SK-N-SH (cell line): ENCODE measurements at regions not wholly inside any gene's neighbourhood (a gene's known extent, or its start where the extent isn't known, plus 50 kb on each side); places are given as distances from the start of the nearest gene placed in this dataset.
"Not testable (repeated sequence)": the region's sequence is repeated elsewhere in the genome, so short reads cannot be mapped to it uniquely, and the experiment has no call there.

Experiments
- CTCF ChIA-PET: fragments of 300-600, 350-600 bp; formaldehyde crosslinking; extraction: SDS; loops from one replicate; lab custom pipeline; 2021; lab: Yijun Ruan, JAX
- POLR2A ChIA-PET: fragments of 350-600 bp; sonication (Branson Sonifier 250); formaldehyde crosslinking; extraction: SDS; loops from one replicate; lab custom pipeline; 2020; ENCODE audit warnings: antibody characterized with exemption, inconsistent platforms; lab: Yijun Ruan, JAX
- DNase-seq: peaks from one replicate; pipeline ENCODE4 v3.0.0; 2012
- H2AFZ ChIP-seq: fragments of 200-600 bp; sonication (generic); 2 replicates; pipeline ENCODE4 v1.8.1; 2016; ENCODE audit warnings: antibody characterized with exemption, mild to moderate bottlenecking, low read depth
- H3F3A ChIP-seq: fragments of 200-600 bp; sonication (generic); replicated peaks from 2 replicates; pipeline ENCODE3; 2016; ENCODE audit warnings: antibody characterized with exemption, mild to moderate bottlenecking; ENCODE audit not compliant: insufficient read depth
- H3K27ac ChIP-seq, 2 experiments: fragments of 200-500 bp in 1 of 2; fragments of 200-600 bp in 1 of 2; sonication (Bioruptor generic) in 1 of 2; sonication (generic), shearing (Covaris generic) in 1 of 2; 2 replicates each; pipeline versions ENCODE4 v1.5.1 to v1.6.1; 2014 to 2016; ENCODE audit warnings: low read depth in 2 of 2, inconsistent platforms in 1 of 2, low read length in 1 of 2, mild to moderate bottlenecking in 1 of 2, mixed read lengths in 1 of 2
- H3K27me3 ChIP-seq: fragments of 200-600 bp; sonication (generic), shearing (Covaris generic); 2 replicates; pipeline ENCODE4 v1.6.1; 2016; ENCODE audit warnings: mixed run types; ENCODE audit not compliant: insufficient read depth
- H3K36me3 ChIP-seq, 2 experiments: fragments of 200-500 bp in 1 of 2; fragments of 200-600 bp in 1 of 2; sonication (Bioruptor generic) in 1 of 2; sonication (generic) in 1 of 2; replicated peaks in 1 of 2; 2 replicates each; pipeline versions ENCODE3 to v1.5.1; 2014 to 2016; ENCODE audit warnings: low read length in 1 of 2, mild to moderate bottlenecking in 1 of 2; ENCODE audit not compliant: insufficient read depth in 2 of 2, control insufficient read depth in 1 of 2
- H3K4me1 ChIP-seq, 2 experiments: fragments of 200-500 bp in 1 of 2; fragments of 200-600 bp in 1 of 2; sonication (Bioruptor generic) in 1 of 2; sonication (generic), shearing (Covaris generic) in 1 of 2; 2 replicates each; pipeline versions ENCODE4 v1.5.1 to v1.6.1; 2014 to 2016; ENCODE audit warnings: low read depth in 1 of 2, low read length in 1 of 2, mixed run types in 1 of 2; ENCODE audit not compliant: insufficient read depth in 2 of 2, control insufficient read depth in 1 of 2
- H3K4me2 ChIP-seq: fragments of 200-600 bp; sonication (generic), shearing (Covaris generic); 2 replicates; pipeline ENCODE4 v1.6.1; 2017; ENCODE audit warnings: mixed run types
- H3K4me3 ChIP-seq, 2 experiments: fragments of 200-500 bp in 1 of 2; fragments of 200-600 bp in 1 of 2; sonication (Bioruptor generic) in 1 of 2; sonication (generic), shearing (Covaris generic) in 1 of 2; 2 replicates each; pipeline versions ENCODE4 v1.5.1 to v1.8.1; 2014 to 2016; ENCODE audit warnings: low read depth in 2 of 2, inconsistent platforms in 1 of 2, low read length in 1 of 2, mild to moderate bottlenecking in 1 of 2, mixed read lengths in 1 of 2, moderate library complexity in 1 of 2
- H3K79me2 ChIP-seq: fragments of 200-600 bp; sonication (generic); 2 replicates; pipeline ENCODE4 v1.8.1; 2017; ENCODE audit warnings: mild to moderate bottlenecking; ENCODE audit not compliant: insufficient read depth
- H3K9ac ChIP-seq: fragments of 200-600 bp; sonication (generic); 2 replicates; pipeline ENCODE4 v1.6.1; 2017; ENCODE audit warnings: mixed run types
- H3K9me2 ChIP-seq: fragments of 200-600 bp; sonication (generic); 2 replicates; pipeline ENCODE4 v1.6.1; 2017; ENCODE audit warnings: mixed run types
- H3K9me3 ChIP-seq: fragments of 200-600 bp; sonication (generic); 2 replicates; pipeline ENCODE4 v1.6.1; 2017; ENCODE audit warnings: mixed run types, mild to moderate bottlenecking, moderate library complexity
- H4K20me1 ChIP-seq: fragments of 200-600 bp; sonication (generic); 2 replicates; pipeline ENCODE4 v1.6.1; 2017; ENCODE audit warnings: mild to moderate bottlenecking, mixed run types; ENCODE audit not compliant: insufficient read depth
- EP300 ChIP-seq, 2 experiments: IDR thresholded peaks; 2 replicates each; pipeline versions ENCODE4 v1.4.0 to v1.6.1; 2012; ENCODE audit warnings: borderline replicate concordance in 1 of 2, low read depth in 1 of 2, low read length in 1 of 2
- FOSL2 ChIP-seq: IDR thresholded peaks from 2 replicates; pipeline ENCODE4 v1.4.0; 2012; ENCODE audit warnings: low read depth, mild to moderate bottlenecking, moderate library complexity, borderline replicate concordance
- FOXJ3 ChIP-seq: sonication (generic); formaldehyde crosslinking; IDR thresholded peaks from 2 replicates; pipeline ENCODE4 v1.5.1; 2020; ENCODE audit warnings: mild to moderate bottlenecking, missing genetic modification reagents
- FOXM1 ChIP-seq: IDR thresholded peaks from 2 replicates; pipeline ENCODE4 v1.4.0; 2012; ENCODE audit warnings: low read depth, mild to moderate bottlenecking
- GABPA ChIP-seq: IDR thresholded peaks from 2 replicates; pipeline ENCODE4 v1.4.0; 2012; ENCODE audit warnings: low read depth, mild to moderate bottlenecking
- GATA2 ChIP-seq: sonication (generic); formaldehyde crosslinking; IDR thresholded peaks from 2 replicates; pipeline ENCODE4 v1.5.0; 2020; ENCODE audit warnings: mild to moderate bottlenecking, missing genetic modification reagents
- JUND ChIP-seq: IDR thresholded peaks from 2 replicates; pipeline ENCODE4 v1.4.0; 2012
- MAX ChIP-seq: IDR thresholded peaks from 2 replicates; pipeline ENCODE4 v1.4.0; 2012; ENCODE audit warnings: low read depth
- NFIC ChIP-seq: IDR thresholded peaks from 2 replicates; pipeline ENCODE4 v1.4.0; 2012; ENCODE audit warnings: borderline replicate concordance
- SIN3A ChIP-seq: IDR thresholded peaks from 2 replicates; pipeline ENCODE4 v1.6.1; 2012; ENCODE audit warnings: low read depth, mild to moderate bottlenecking, low read length, moderate library complexity, borderline replicate concordance
- SMC3 ChIP-seq: IDR thresholded peaks from 2 replicates; pipeline ENCODE4 v1.6.1; 2012; ENCODE audit warnings: low read depth, low read length, improper control_type of control experiment
- TAF1 ChIP-seq: IDR thresholded peaks from 2 replicates; pipeline ENCODE4 v1.6.1; 2012; ENCODE audit warnings: low read depth, mild to moderate bottlenecking, low read length, moderate library complexity, borderline replicate concordance
- TEAD4 ChIP-seq: IDR thresholded peaks from 2 replicates; pipeline ENCODE4 v1.4.0; 2012; ENCODE audit warnings: mild to moderate bottlenecking, borderline replicate concordance; ENCODE audit not compliant: insufficient read depth
- WGBS: methylation state at CpG from one replicate; pipeline ENCODE4 v1.1.6; 2017; ENCODE audit warnings: low lambda C conversion rate; 5-methylcytosine and 5-hydroxymethylcytosine counted together
- TF ChIP-seq, protein P1 (sequence below): IDR thresholded peaks from 2 replicates; pipeline ENCODE4; 2012
- TF ChIP-seq, protein P2 (sequence below): IDR thresholded peaks from 2 replicates; pipeline ENCODE4 v1.4.0; 2012; ENCODE audit warnings: low read depth, borderline replicate concordance

- Histone ChIP-seq H3K27ac (no peak overlapping the region), H3K79me2 (no peaks in the 10 kb centered on the region), H3K4me3 (no peak overlapping the region), H3F3A (no peaks in the 10 kb centered on the region), H3K9ac (no peak overlapping the region), H3K9me3 (no peaks in the 10 kb centered on the region), H3K4me1 (no peaks in the 10 kb centered on the region), H3K36me3 (no peaks in the 10 kb centered on the region), H2AFZ (no peak overlapping the region), H4K20me1 (no peaks in the 10 kb centered on the region), H3K9me2 (no peaks in the 10 kb centered on the region), H3K27me3 (no peaks in the 10 kb centered on the region), H3K4me2 (no peak overlapping the region)
- TF ChIP-seq, protein P1, sequence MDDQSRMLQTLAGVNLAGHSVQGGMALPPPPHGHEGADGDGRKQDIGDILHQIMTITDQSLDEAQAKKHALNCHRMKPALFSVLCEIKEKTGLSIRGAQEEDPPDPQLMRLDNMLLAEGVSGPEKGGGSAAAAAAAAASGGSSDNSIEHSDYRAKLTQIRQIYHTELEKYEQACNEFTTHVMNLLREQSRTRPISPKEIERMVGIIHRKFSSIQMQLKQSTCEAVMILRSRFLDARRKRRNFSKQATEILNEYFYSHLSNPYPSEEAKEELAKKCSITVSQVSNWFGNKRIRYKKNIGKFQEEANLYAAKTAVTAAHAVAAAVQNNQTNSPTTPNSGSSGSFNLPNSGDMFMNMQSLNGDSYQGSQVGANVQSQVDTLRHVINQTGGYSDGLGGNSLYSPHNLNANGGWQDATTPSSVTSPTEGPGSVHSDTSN: no peak
- TF ChIP-seq GABPA (no peak), TAF1 (no peak), NFIC (no peak)
- CTCF ChIA-PET: interaction anchor here (1.0 kb wide), 1 partner anchor 24 kb away, joined by 3 read pairs; no protein-coding TSS in a partner anchor
- POLR2A ChIA-PET: no interaction called here
- no peak for DNase-seq
- 0% methylated on average over 1 of the region's 1 CpG for WGBS
Observed at GRCh38 chr11:87501388-87501787, 463.7 kb downstream of the TMEM135 start.

DNA sequence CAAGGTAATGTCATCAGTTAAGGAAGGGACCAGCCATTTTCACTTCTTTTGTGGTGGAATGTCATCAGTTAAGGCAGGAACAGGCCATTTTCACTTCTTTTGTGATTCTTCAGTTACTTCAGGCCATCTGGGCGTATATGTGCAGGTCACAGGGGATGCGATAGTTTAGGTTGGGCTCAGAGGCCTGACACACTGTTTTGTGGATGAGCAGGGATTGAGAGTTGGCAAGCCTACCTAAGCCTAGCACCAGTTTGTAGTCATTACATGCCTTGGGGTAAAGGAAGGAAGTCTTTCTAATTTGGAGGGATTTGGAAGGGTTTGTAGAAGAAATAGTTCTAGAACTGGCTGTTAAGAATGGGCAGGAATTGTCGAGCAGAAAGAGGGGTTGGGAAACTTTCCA, 457.2 kb downstream of the TMEM135 start:
- WGBS: 44% methylated on average over 3 of the region's 3 CpGs

DNA sequence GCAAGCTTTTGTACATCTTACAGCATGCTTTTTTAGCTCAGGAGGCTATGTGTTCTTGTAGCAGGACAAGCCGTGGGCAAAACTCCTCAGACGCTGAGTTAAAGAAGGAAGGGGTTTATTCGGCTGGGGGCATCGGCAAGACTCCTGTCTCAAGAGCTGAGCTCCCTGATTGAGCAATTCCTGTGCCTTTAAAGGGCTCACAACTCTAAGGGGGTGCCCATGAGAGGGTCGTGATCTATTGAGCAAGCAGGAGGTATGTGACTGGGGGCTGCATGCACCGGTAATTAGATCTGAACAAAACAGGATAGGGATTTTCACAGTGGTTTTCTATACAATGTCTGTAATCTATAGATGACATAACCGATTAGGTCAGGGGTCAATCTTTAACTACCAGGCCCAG, 456.3 kb downstream of the TMEM135 start:
- H3K9me3 ChIP-seq, H3F3A ChIP-seq, H3K4me3 ChIP-seq, H3K27me3 ChIP-seq, H3K9ac ChIP-seq, H3K4me1 ChIP-seq, H3K27ac ChIP-seq, CTCF ChIA-PET, H3K4me2 ChIP-seq, DNase-seq, H3K9me2 ChIP-seq, H3K79me2 ChIP-seq, H2AFZ ChIP-seq, H3K36me3 ChIP-seq, POLR2A ChIA-PET, H4K20me1 ChIP-seq: not testable (repeated sequence)
- WGBS: 26% methylated on average over 6 of the region's 7 CpGs

More for the DNA sequence above, 457.2 kb downstream of the TMEM135 start:
- H3K4me3 ChIP-seq, CTCF ChIA-PET, H3K9ac ChIP-seq, H3K27ac ChIP-seq, H3K4me1 ChIP-seq, H4K20me1 ChIP-seq, H3F3A ChIP-seq, DNase-seq, H3K79me2 ChIP-seq, POLR2A ChIA-PET, H3K9me2 ChIP-seq, H3K36me3 ChIP-seq, H3K27me3 ChIP-seq, H3K4me2 ChIP-seq, H3K9me3 ChIP-seq, H2AFZ ChIP-seq: not testable (repeated sequence)

DNA sequence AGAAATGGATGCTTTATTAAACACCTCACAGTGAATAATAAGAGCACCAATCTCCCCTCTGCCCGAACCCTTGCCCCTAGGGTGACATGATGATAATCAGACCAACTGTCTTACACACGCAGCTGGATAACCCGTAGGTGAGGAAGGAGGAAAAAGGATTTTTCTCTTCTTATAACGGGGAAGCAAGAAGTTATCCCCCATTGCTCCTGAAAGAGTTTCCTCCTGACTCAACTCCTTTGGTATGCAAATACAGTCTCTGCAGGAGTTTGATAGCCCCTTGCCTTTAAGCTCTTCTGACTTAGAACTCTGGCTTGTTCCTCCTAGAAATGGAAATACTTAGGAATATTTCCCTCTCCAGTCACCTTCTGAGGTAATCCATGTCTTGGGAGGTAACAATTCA, 455.8 kb downstream of the TMEM135 start:
- Histone ChIP-seq H2AFZ (no peak overlapping the region), H4K20me1 (no peaks in the 10 kb centered on the region), H3K9ac (no peak overlapping the region), H3K27ac (no peak overlapping the region), H3K4me1 (no peaks in the 10 kb centered on the region), H3K4me2 (no peak overlapping the region), H3K36me3 (no peaks in the 10 kb centered on the region), H3K9me2 (no peaks in the 10 kb centered on the region), H3K79me2 (no peaks in the 10 kb centered on the region), H3F3A (no peaks in the 10 kb centered on the region), H3K27me3 (no peaks in the 10 kb centered on the region), H3K4me3 (no peak overlapping the region), H3K9me3 (no peaks in the 10 kb centered on the region)
- TF ChIP-seq EP300 (IDR thresholded peaks at IDR 0.05; ENCODE audit: borderline replicate concordance in 1 of 2, low read depth in 1 of 2, low read length in 1 of 2) (no peak), TEAD4 (no peak), TAF1 (no peak), SMC3 (no peak), MAX (no peak), FOXJ3 (CRISPR knock-in tag) (no peak), JUND (no peak), SIN3A (no peak), FOXM1 (no peak), GATA2 (CRISPR knock-in tag) (no peak), FOSL2 (no peak)
- TF ChIP-seq, protein P2, sequence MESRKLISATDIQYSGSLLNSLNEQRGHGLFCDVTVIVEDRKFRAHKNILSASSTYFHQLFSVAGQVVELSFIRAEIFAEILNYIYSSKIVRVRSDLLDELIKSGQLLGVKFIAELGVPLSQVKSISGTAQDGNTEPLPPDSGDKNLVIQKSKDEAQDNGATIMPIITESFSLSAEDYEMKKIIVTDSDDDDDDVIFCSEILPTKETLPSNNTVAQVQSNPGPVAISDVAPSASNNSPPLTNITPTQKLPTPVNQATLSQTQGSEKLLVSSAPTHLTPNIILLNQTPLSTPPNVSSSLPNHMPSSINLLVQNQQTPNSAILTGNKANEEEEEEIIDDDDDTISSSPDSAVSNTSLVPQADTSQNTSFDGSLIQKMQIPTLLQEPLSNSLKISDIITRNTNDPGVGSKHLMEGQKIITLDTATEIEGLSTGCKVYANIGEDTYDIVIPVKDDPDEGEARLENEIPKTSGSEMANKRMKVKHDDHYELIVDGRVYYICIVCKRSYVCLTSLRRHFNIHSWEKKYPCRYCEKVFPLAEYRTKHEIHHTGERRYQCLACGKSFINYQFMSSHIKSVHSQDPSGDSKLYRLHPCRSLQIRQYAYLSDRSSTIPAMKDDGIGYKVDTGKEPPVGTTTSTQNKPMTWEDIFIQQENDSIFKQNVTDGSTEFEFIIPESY: no peak
- no peak for DNase-seq
- ChIA-PET POLR2A (no interaction called here), CTCF (no interaction called here)
- WGBS: 7% methylated on average over 4 of the region's 4 CpGs
